MM.1S (cell line): ENCODE measurements at regions not wholly inside any gene's neighbourhood (a gene's known extent, or its start where the extent isn't known, plus 50 kb on each side); places are given as distances from the start of the nearest gene placed in this dataset.

Source experiments
- CTCF ChIP-seq: fragments of 300-600 bp; sonication (generic); IDR thresholded peaks from 2 replicates; pipeline ENCODE4 v1.5.1; 2016; ENCODE audit warnings: antibody characterized with exemption, low read length, mixed read lengths
- EZH2 ChIP-seq: fragments of 300-600 bp; sonication (generic); optimal IDR thresholded peaks from 2 replicates; pipeline ENCODE3; 2017; ENCODE audit warnings: low read depth, mild to moderate bottlenecking, antibody characterized with exemption, low read length, mixed read lengths
- EZH2phosphoT487 ChIP-seq: fragments of 300-600 bp; sonication (generic); IDR thresholded peaks from 2 replicates; pipeline ENCODE4 v1.6.1; 2018; ENCODE audit warnings: antibody characterized with exemption, low read length

- TF ChIP-seq CTCF (no peak), EZH2phosphoT487 (no peak), EZH2 (no peak)
Measured at GRCh38 chr12:60842181-60842580, 1246.4 kb downstream of the SLC16A7 start.
